Retinal pigment epithelial cell (primary cell): ENCODE measurements at regions not wholly inside any gene's neighbourhood (a gene's known extent, or its start where the extent isn't known, plus 50 kb on each side); places are given as distances from the start of the nearest gene placed in this dataset.

Experiments
- DNase-seq: peaks from one replicate; pipeline ENCODE4 v3.0.0-alpha.2; 2010; ENCODE audit warnings: low read depth
- H3K4me3 ChIP-seq: 2 replicates; pipeline ENCODE4 v1.5.1; 2011; ENCODE audit warnings: mild to moderate bottlenecking, low read length, control low read depth, moderate library complexity
- CTCF ChIP-seq: conservative IDR thresholded peaks from 2 replicates; pipeline ENCODE4 v1.5.1; 2011; ENCODE audit warnings: low read depth, low read length, control low read depth, inconsistent platforms

DNA sequence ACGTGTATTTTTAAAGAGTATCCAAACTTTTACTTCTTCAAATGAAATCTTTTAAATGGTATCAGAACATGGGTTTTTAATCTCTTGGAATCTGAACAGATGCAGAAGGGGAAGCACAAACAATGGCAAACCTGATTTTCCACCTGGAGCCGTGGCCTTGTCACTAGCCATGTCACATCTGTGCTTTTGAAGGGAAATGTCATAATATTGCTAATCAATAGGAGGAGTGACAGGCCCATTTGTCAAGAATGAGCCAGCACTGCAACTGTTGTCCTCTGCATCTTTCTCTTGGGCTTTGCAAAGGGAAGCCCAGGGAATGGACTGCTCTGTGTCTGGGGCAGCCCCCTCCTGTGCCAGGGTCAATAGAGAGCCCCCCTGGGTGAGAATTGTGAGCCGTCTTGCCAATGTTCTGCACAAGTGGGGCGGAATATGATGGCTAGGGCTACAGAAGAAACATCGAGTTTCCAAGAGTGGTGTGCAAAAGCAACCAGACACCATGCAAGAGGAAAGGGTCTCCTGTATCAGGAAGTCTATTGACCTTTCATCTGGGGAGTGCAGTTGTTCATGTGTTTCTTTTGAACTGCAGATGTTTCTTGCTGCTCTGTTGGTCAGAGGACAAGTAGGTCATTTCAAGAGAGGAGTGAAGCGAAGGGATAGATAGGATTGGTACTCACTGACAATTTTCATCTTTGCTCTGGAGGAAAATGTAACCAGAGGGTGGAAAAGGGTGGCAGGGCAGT is 181.8 kb upstream of the NPVF start:
- no peak for DNase-seq
- TF ChIP-seq CTCF = no peak
- no peak overlapping the region for H3K4me3 ChIP-seq

DNA sequence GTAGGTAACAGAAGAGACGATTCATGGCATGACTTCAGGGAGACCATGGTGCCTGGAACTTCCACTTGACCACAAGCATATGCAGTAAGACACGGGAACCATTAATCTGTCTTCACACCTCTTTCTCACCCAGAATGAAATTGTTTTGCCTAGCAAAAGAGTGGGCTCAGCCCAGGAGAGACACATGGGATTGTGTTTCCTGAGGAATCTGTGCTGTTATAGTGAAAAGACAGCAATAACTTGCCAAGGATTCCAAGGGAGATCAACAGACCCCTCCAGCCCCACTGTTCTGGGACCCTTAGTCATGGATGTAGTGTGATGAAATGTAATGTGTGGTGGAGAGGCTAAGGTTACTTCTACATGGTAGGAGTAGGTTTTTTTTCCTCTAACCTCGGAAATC is 192.5 kb upstream of the NPVF start:
- no peak overlapping the region for H3K4me3 ChIP-seq
- no peak for DNase-seq
- no peak for TF ChIP-seq CTCF

DNA sequence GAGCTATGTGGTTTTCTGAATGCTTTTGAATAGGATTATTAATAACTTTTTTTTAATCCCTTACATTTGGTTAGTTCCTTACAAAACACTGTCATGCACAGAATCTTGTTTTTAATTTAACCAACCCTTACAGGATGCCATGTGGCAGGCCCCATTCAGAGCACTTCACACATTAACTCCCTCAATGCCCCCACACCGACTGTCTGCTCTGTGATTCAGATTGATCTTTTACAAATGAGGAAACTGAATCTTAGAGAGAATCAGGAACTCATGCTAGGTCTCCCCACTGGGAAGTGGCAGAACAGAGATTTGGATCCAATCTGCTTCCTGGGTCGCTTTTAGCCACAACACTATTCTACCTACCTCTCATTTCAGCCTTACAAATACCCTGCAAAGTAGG is 195.8 kb upstream of the NPVF start:
- no peak for DNase-seq
- no peak overlapping the region for H3K4me3 ChIP-seq
- no peak for TF ChIP-seq CTCF

GRCh38 chr7:25424855-25425254 is 196.6 kb upstream of the NPVF start:
- H3K4me3 ChIP-seq = no peak overlapping the region
- no peak for TF ChIP-seq CTCF
- no peak for DNase-seq

GRCh38 chr7:25427721-25428120 is 199.4 kb upstream of the NPVF start:
- DNase-seq = no peak
- H3K4me3 ChIP-seq = no peak overlapping the region
- TF ChIP-seq CTCF = no peak

GRCh38 chr7:25429731-25430130 is 201.4 kb upstream of the NPVF start:
- no peak overlapping the region for H3K4me3 ChIP-seq
- peak; percentile 0 for DNase-seq
- TF ChIP-seq CTCF = no peak

GRCh38 chr7:25430200-25430931 is 202.1 kb upstream of the NPVF start:
- H3K4me3 ChIP-seq = no peak overlapping the region
- no peak for DNase-seq
- no peak for TF ChIP-seq CTCF
